GM19463 (cell line): ENCODE measurements at regions not wholly inside any gene's neighbourhood (a gene's known extent, or its start where the extent isn't known, plus 50 kb on each side); places are given as distances from the start of the nearest gene placed in this dataset.

Experiments used
- ATAC-seq: cut with Tn5 transposase; IDR thresholded peaks from one replicate; pipeline ENCODE4 v1.9.1; 2021; ENCODE audit warnings: mild to moderate bottlenecking, moderate library complexity; ENCODE audit not compliant: unreplicated experiment

DNA sequence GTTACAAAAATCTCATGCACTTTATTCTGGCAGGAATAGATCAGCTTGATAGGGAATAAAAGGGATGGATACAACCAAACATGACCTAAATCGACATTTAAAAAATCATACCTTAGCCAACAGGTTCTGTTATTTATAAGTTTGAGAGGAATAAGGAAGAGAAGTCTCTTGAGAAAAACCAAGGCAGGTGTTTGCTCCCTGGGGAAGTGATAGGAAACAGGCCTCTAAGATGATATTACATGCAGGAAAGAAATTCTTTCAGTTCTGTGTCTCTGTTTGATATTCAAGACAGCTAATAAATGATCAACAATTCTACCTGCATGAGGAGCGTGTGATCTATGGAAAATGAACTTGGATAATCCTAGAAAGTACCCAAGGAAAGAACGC is 184.8 kb upstream of the ZEB2 start:
- ATAC-seq: no peak

DNA sequence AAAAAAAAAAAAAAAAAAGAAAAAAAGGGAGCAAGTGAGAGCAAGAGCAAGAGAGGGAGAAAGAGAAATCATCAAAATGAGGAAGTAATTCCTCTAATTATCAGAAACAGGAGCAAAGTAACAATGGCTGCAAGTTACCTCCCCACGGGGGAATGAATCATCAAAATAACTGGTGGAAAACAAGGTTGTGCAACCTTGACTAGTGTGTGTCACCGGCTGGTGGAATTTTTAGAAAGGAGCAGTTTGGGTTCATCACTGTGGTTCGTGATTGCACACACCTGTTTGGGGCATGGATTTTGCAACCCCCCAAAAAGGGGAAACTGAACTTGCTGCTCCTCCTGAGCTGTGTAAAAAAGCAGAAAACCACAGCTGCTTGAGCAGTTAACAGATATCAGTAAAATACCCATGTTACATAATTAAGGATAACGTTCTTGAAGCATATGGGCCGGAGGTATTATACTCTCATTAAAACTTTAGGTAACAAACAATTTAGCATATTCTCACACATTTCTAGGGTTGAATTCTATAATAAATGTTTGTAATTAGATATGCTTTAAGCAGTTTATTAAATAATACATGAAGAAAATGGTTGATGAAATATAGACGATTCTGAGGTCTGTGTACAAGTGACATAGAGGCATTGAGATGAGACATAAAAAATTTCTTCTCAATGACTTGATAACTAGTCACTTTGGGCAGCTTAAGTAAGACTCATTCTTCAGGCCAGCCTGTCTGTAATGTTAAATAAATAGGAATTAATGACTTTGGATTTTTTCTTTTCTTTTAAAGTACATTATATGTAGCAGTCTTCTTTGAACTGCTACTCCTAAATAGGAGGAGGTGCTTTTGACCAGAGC is 184.2 kb upstream of the ZEB2 start:
- no peak for ATAC-seq

DNA sequence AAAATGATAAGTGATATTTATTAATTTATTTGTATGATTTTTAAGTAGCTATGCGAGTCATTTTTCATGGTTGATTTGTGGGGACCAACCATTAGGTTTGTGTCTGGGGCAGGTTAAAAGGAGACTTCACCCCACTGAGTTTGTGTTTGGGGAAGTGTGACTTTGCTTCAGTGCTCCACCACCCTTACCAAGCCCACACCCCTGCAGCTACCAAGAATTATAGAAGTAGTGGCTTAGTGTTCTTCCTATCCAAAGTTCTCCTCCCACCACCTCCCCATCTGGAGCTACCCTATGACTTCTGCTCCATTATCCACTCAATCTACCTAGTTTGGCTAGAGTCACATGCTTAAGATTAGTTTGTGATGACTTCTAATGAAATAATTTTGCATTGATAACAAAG is 182.1 kb upstream of the ZEB2 start:
- ATAC-seq: no peak

DNA sequence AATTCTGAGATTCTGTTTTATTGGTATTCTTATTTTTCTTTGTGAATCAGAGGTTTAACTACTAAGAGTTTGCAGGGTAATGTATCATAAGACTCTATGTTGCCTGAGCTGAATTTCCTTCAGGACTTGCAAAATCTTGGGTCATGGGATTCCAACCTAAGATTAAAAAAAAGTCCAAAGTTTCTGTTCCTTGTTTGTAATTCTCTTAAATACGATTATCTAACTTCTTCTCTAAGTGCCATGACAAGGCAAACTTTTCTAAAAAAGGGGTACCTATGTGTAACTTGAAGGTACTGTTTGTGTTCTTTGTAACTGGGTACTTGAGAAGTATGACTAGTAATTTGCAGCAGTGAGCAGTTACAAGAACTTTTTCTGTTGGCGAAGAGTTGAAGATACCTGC is 181.3 kb upstream of the ZEB2 start:
- ATAC-seq: no peak

DNA sequence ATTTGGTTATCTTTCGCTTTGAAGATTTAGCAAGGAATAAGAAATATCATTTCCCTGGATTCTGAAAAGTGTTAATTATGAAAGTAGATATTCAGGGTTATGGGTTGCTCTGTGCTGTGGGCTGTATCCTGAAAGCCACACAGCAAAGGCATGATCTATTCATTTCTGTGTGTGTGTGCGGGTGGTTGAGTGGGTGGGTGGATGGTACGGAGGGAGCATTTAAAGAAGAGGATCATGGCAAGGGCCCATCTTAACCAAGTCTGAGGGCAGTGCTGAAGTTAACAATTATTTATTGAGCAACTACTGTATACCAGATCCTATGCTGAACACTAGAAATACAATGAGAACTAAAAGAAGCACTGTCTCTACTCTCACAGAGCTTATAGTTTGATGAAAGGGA is 178.2 kb upstream of the ZEB2 start:
- ATAC-seq: no peak

DNA sequence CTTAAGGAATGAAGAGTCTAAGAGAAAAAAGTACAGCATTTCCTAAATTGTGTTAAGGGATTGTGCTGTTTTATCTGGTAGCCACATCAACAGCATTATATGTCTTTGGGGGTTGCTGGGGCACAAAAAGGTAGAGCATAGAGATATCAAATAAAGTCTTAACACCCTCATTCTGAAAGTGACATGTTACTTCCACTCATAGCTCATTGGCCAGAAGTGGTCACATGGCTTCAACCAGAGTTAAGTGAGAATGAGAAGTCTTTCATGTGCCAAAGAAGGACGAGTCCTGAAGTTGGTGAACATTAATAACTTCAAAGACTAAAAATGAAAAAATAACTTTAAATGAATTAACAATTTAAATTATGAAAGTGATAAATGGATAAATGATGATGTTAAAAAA is 175.7 kb upstream of the ZEB2 start:
- no peak for ATAC-seq

DNA sequence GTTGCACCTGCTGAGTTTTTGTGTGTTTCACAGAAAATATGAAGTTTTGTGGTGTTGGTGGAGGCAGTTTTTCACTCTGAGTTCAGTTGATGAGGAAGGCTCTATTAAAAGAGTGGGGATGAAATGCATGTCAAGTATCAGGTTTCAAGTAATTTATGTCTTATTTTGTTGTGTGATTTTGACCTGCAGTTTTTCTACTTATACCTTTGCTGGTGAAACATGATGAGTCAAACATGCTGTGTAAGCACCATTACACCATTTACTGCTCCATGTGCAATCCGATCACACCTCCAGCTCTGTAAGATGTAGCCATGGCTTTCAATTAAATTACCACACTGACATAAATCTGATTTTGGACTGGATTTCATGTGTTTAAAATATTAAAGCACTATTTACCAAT is 174.5 kb upstream of the ZEB2 start:
- ATAC-seq: no peak

DNA sequence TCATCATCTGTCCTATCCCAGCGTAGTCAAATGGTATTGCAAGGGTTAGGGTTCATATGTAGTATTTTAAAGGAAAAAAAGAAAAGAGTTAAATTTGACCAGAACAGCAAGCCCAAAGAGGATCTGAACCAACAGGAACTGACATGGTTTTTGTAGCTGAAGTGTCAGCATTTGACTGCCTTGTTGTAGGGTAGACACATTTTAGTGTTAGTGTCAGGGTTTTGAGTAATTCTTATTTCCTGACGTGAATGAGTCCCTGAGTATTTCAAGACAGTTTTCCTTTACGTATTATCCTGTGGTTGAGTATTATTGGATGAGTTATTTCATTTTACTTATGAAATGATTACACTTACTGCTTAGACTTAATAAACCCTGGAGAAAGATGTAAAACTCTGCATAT is 173.3 kb upstream of the ZEB2 start:
- no peak for ATAC-seq

DNA sequence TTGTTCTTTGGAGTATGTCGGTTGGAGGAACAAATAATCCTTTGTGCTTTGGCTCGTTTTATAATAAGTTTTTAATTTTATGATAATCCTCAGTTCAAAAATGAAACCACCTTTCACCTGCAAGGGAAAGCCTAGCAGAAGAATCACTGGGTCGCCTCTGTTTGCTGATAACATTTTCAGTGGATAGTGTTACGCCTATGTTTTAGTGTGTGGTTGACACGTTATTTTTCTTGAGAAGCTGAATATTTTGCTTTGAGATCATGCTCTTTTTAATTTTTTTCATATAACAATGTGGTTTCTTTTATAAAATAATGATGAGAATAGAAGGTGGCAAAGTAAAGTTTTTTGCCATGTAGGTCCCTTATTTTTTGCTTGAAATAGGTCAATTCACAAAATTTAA is 172.7 kb upstream of the ZEB2 start:
- ATAC-seq: no peak

DNA sequence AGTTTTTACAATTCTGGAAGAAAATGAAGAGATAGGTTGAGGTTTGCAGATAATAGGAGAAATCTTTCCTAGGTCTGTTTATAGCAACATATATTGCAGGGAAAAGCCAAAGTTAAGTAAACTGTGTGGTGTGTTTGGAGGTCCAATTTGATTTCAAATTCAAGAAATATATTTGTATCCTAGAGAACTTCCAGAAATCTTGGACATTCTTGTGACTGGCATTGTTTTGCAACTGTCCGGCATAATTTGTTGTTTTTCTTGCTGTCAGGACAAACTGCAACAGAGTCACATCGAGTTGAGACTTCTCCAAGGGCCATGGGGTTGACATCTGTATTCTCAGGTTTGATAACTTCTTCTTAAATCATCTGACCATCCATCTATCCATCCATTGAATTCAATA is 170.9 kb upstream of the ZEB2 start:
- no peak for ATAC-seq

DNA sequence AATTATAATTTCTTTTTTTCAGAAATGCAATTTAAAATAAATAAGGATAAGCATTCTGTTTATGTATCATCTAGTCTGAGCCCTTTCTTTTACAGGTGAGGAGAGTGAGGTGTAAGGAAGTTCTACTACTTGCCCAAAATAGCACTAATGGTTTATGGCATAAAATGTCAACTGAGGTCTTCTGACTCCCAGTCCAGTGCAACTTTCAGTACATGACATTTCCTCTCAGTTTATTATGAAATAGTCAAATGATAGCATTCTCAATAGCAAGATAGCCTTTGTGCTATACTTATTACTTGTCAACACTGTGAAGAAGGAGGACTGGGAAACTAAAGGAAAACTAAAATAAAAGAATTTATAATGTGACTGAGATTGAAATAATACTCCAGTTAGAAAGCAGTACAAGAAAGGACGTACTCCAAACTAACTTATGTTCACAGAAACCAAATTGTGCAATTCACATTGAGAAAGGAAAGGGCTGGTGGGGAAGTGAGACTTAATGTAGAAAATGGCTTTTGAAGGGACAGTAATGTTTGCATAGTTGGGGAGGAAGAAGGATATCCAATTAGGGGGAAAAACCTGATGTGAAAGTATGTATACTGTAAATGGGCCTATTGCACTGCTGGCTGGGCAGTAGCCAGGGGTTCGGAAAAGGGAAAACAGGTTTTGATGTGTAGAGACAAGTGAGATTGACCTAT is 166.7 kb upstream of the ZEB2 start:
- no peak for ATAC-seq

DNA sequence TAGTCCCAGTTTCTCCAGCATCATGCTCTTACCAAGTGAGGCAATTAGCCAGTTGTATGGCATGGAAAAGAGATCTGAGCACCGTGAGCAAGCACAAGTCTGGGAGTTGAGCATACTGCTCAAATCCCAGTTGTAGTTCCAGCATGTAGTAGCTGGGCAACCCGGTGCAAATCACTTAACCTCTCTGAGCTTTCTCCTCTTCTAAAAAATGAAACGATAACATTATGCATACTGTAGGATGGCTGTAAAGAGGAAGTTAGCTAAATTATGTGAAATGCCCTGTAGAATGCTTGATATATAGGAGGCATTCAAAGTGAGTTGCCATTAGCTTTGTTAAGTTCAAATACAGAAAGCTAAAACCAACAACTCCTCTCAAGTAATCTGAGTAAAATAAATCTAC is 164.0 kb upstream of the ZEB2 start:
- ATAC-seq: no peak

DNA sequence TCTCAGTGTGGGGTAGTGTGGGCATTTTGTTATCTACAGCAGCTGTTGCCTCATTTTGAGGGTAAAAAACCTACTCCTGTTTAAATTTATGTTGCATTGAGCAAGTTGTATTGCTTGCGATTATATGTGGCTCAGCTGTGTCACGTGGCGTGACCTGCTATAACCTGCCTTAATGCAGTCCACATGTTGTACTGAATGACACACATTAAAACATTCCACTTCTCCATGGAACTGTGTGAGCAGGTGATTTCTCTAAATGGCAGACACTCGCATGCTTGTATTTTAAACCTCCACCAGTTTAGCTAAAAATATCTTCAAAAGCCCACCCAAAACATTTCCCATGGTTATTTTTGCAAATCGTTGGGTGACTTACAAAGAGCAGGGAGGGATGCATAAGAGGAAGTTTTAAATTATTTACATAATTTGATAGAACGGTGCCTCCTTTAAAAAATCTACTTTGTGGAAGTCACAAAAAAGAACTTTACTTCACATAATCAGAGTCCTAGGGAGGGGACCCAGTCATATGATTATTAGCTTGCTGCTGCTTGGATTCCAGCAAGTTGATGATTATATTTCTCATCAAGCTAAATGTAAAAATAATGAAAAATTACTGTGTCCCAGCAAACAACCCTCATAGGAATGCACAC is 163.3 kb upstream of the ZEB2 start:
- no peak for ATAC-seq

DNA sequence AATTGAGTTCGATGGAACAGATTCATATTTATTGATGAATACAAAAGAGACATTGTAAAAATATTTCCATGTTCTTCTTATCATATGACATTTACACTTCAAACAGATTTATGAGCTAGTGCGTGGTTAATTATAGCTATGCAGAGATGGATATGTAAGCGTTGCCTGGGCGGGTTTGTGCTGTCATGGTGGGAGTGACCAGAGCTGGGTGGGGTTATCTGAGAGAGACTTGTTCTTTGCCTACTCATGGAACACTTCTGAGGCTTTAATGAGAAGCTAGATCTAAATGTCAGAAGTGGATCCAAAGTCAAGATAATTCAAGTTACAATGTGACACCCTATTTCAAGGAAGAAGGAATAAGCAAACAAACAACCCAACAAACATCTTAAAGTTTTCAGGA is 162.3 kb upstream of the ZEB2 start:
- ATAC-seq: no peak

DNA sequence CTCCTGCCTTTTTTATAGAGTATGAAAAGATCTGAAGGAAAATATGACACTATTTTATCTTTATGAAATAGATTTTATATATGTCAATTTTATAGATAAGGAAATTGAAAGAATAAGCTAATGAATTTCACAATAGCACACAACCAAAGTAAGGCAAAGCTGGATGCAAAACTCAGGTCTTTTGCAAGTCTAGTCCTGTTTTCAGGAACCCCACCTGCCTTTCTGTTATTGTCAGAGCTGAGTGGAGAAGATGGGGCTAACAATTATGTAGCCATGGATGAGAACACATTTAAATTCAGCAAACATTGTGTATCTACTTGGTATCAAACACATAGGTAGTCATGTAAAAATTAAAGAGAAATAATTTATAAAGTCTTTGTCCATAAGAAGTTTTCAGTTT is 161.5 kb upstream of the ZEB2 start:
- ATAC-seq: no peak

DNA sequence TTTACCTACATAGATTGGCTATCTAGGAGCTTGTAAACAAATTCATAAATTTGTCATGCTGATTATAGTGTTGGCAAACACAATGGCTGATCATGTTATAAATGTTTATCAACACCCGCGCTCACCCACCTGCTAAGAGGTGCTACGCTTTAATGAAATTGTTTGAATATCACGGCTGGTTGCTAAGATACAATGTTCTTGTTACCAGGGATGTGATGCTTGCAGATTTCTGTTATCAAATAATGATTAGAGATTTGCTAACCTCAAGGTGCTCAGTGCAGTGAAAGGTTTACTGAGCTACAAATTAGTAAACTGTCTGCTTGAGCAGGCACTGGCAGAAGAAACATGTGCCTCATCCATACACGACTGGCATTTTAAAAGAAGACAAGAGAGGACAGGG is 160.0 kb upstream of the ZEB2 start:
- no peak for ATAC-seq

DNA sequence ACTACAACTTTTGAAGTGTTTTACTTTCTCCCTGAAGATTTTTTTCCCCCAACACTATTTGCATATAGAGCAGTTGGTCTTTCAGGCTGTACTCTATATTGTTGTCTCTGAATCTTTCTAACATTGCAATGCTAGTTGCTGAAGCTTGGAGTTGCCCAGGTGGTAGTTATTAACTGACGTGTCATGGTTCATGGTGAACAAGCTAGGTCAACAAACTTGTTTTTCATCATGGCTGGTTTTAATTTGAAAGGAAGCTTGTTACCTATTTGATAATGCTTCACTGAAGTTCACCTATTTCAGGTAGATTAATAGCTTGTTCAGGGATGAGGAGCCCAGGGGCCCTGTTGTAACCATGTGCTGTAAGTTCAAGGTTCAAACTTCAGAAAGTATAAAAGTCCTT is 158.8 kb upstream of the ZEB2 start:
- no peak for ATAC-seq

DNA sequence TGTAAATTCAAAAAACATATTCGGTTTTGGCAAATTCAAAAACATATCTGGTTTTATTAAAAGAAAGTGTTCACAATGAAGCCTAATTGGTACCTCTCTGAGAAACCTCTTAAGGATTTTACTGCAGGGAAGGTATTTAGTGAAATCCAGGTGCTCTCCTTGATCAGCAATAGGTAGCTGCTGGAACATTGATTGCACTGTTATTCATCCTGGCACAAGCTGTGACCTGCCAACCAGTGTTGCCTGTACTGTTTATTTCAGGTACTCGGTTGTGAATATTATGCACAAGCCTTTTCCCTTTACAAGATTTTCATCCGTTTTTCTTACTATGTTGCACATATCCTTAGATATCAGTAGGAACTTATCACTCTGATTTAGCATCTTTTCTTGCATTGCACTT is 155.8 kb upstream of the ZEB2 start:
- no peak for ATAC-seq

DNA sequence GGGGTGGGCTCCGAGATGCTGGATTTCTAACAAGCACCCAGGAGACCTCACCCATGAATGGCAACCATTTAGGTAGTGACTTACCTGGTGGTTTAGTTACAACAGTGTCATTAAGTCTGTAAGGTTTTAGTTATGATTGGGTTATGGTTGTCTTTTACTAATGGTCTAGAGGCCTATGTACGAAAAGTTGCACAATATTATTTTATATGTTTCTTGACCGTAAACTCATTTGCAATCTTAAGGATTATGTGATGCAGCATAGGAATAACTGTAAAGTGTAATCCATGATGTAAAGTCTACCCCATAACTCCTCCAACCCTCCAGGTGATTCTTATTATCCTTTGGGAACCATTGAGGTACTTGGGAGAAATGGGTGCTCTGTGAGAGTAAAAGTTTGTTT is 155.4 kb upstream of the ZEB2 start:
- no peak for ATAC-seq

DNA sequence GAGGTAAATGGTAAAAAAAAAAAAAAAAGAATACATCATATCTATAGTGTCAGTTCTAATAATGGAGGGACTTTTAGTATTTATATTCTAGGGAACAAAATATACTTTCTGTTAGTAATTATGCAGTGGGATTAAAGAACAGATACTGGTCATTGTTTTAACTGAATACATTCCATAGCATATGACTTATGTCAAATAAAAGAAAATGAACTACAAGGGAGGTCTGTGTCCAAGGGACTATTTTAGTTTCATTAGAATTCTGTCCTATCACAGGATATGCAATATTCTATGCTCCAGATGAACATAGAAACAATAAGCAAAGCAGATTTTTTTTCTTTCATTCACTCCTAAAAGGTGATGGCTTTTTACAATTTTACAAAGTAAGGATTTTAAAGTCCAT is 154.2 kb upstream of the ZEB2 start:
- no peak for ATAC-seq

DNA sequence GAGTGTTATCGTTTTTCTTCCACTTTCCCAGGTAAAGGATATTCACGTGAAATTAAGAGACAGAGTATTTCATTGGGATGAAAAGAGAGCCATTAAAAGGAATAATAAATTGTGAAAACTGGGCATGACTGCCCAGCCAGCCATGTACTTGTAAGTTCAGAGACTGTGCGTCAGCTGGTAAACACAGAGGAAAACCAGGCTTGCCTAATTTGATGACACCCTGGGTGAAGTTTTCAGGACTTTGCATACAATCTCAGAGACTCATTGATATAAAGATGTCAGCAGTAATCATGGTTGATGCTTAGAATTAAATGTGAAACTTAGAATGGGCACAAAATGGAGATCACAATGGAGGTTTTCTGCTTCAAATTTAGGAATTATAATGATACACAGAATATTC is 153.5 kb upstream of the ZEB2 start:
- no peak for ATAC-seq
